SW 1271 (cell line): ENCODE measurements at regions not wholly inside any gene's neighbourhood (a gene's known extent, or its start where the extent isn't known, plus 50 kb on each side); places are given as distances from the start of the nearest gene placed in this dataset.

Experiments
- DNase-seq, 2 experiments: peaks; one replicate each; lab custom pipeline; 2025; lab: John Stamatoyannopoulos, UW

DNA sequence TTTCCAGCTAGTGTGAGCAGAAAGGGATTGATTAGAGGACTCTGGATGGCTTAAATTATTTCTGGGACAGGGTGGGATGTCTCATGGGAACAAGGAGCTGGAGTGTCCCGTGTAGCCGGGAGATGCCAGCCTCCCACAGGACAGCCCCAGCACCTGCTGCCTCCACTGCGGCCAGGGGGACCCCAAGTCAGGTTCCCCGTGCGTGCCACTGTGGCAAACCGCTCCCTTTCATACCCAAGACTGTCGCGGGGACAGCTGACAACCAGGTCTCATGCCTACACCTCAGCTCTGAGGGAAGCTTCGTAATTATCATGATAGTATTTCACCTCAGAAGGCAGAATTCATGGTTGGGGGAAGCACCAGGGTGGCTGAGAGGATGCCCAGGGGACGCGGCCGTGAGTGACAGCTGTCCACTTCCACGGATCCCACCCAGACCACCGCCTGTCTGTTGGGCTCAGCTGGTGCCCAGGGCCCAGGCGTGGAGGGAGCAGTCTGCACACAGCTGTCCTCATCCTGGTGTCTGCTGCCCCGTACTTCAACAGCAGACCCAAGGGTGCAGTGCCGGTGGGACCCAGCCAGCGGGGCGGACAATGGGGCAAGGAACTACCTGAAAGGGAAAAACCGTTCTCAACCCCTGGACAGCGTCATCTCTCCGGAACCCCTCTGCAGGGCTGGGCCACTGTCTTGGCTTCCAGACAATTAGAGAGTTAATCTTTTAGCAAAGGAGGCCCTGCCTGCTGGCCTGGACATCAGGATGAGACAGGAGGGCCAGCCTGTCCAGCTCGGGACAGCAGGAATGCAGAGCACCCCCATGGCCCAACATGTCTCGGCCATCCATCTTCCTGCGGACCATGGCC is 166.9 kb downstream of the OLFM1 start:
- DNase-seq, result no peak

DNA sequence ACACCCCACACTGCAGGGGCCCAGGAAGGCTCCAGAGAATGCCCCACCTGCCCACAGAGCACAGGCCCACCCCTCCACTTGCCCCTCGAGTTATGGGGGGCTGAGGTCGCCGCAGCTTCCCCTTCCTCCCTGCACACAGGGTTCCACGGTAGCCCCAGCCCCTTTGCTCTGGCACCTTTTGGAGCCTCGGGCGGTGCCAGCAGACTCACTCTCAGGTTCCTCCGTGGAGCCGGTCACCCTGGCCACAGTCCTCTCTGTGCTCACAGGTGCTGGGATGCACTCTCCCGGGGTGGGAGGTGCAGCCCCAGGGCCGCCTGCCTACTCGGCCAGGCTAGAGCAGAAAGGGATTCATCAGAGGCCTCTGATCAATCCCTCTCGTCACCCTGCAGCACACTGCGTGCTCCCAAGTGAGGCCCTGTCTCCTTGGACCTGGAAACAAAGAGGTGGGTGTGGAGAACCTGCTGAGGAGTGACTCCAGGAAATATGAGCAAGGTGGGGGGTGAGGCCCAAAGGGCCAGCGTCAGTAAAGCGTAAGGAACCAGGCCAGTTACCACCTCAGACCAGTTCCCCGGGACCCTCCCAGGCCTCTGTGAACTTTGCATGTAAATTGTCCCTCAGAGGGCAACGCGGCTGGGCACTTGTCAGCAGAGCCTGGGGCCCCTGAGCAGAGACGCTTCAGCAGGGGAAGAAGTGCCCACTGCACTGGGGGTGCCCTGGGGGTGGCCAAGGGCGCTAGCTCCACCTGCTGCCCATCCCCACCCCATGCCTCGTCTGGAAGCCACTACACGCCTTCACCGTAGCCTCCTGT is 167.8 kb downstream of the OLFM1 start:
- DNase-seq, result no peak

DNA sequence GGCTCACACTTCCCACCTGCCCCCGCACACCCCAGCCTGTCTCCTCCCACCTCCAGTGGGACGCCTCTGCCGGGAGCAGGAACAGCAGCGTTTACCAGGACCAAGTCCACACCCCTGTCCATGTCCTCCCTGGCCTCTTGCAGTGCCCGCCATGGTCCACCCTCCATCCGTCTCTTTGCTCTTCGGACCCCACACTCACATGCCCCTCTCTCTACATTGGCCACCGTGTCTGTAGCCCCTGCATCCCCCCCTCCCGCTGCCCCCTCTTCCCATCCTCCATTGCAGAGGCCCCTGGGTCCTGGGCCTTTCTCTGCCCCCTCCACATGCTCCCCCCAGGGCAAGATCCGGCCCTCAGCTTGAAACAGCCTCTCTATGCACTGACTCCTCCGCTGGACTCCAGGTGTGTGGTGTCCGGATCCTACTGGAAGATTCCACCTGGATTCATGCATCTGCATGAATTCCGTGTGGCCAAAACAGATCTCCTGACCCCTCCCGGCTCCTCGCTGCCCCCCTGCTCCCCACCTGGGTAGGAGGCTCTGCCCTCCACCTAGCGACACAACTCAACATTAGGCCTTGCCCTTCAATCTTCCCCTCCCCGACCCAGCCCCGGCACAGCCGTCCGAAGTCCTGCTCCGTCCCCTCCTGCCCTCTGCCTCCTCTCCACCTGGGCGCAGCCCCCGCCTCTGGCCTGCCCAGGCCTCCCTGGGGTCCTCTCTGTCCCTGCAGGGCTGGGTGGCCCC is 168.5 kb downstream of the OLFM1 start:
- DNase-seq, result no peak

DNA sequence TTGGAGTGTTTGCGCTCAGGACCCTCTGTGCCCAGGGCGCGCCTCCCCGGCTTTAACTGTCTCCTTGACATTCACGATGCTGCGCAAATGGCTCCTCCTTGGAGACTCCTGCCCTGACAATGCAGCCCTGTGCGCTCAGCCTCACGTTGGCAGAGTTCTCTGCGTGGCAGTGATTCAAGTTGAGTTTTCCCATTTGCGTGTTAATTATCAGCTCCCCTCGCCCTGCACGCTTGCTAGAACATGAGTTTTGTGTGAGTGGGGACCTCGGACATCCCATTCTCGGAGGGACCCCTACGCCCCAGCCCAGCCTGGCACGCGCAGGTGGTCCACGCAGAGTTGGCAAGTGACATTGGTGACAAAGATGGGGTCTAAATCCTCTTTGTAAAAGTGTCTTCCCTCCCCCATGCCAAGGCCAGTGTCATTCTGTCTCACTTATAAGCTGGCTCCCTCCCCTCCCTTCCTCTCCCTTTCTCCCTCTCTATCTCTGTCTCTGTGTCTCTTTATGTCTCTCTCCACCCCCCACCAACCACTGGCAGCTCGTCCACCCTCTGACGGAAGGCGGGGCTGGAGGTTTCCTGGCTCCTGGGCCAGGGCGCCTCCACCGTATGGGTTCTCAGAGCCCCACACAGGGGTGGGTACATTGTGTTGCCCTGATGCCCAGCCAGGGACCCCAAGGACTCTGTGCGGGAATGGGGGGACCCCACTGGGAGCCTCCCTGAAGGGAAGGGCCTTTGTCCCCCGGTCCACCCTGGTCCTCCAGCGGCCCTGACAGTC is 169.3 kb downstream of the OLFM1 start:
- no peak for DNase-seq

DNA sequence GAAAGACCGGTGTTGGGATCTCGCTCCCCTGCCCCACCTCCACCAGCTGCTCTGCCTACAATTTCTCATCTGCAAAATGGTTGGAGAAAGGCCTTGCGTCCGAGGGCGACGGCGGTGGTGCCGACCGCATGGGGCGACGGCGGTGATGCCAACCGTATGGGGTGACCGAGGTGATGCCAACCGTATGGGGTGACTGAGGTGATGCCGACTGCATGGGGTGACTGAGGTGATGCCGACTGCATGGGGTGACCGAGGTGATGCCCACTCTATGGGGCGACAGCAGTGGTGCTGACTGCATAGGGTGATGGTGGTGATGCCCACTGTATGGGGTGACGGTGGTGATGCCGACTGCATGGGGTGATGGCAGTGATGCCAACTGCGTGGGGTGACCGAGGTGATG is 171.0 kb downstream of the OLFM1 start:
- no peak for DNase-seq

DNA sequence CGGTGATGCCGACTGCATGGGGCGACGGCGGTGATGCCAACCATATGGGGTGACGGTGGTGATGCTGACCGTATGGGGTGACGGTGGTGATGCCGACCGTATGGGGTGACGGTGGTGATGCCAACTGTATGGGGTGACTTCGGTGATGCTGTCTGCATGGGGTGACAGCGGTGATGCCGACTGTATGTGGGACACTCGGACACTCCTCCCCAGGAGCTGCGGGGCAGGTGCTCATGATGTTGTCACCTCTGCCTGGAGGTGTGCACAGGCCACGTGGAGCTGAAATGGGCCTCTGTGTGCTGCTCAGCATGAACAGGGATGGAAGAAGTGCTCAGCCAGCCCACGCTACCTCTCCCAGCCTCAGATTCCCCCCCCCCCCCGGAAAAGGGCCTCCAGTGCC is 171.8 kb downstream of the OLFM1 start:
- no peak for DNase-seq

DNA sequence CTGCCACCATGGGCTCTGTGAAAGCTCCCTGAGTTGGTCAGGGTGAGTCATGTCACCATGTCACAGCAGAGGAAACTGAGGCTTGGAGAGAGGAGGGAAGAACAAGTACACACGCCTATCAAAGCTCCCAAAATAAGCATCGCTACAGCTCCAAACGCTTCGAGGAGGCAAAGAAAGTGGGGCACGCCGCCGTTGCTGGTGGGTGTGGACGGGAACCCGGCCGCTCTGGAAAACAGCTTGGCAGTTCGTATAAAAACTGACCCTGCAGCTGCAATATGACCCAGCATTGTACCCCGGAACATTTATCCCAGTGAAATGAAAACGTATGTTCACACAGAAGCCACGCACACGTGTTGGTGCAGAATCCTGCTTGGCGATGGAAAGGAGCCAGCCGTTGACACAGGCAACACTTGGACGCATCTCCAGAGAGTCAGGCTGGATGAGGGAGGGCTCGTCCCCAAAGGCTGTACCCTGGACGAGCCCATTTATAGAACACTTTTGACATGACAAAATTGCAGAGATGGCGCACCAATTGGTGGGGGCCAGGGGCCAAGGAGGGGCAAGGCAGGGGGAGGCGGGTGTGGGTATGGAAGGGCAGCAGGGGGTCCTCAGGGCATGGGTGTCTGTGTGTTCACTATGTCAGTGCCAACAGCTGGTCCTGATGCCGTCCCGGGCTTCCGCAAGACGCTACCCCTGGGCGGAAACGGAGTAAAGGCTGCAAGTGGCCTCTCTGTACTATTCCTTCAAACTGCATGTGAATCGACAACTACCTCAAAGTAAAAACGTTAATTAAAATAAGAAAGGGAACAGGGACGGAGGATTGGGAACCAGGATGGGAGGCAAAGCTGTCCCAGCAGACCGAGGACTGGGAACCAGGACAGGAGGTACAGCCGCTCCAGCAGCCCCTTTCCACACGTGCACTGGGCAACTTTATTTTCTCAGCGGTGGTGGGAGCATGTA is 173.0 kb downstream of the OLFM1 start:
- no peak for DNase-seq

DNA sequence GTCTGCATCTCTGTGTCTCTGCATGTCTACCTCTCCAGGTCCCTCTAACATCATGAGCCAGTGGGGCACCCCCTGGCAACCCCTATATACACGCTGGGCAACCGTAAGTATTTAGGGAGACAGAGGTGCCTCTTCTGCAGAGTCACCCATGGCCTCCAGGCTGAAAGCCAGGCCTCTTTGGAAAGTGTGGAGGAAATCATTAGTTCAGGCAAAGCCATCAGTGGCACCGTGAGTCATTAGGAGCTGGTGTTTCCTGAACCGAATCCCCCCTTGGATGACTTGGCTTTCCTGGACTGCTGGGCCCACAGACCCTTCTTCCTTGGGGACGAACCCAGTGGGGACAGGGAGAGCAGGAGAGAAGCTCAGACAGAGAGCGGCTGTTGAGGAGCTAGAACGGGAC is 174.8 kb downstream of the OLFM1 start:
- no peak for DNase-seq

DNA sequence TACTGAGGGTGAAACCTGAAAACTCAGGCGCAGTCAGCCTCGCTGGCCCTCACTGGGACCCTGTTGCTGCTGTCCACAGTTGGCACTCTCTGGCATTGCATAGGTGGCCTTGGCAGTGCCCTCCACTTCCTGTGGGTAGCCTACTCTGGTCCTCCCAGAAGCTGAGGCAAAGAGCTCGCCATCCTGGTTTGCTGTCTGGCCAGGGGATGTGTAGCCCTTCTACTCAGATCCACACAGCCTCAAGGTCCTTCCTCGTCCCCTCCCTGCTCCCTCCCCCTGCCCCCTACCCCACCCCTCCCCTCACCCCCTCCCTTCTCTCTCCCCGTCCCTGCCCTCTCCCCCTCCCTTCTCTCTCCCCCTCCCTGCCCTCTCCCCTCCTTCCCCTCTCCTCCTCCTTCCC is 176.0 kb downstream of the OLFM1 start:
- DNase-seq, result no peak

DNA sequence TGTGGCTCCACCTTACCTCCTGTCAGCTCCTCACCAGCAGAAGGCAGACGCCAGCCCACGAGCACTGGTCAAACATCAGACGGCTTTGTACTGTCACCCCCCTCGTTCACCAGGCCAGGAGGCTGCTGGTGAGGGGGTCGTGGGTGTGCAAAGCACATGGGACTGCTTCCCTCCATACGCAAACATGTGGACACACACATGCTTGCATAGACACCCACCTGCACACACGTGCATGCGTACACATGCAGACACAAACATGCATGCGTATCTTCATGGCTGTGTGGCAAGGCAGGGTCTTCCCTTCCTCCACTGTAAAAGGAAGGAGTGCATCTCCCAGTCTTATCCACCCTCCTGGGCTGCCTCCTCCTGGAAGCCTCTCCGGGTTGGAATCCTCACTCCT is 178.5 kb downstream of the OLFM1 start:
- DNase-seq, result no peak

DNA sequence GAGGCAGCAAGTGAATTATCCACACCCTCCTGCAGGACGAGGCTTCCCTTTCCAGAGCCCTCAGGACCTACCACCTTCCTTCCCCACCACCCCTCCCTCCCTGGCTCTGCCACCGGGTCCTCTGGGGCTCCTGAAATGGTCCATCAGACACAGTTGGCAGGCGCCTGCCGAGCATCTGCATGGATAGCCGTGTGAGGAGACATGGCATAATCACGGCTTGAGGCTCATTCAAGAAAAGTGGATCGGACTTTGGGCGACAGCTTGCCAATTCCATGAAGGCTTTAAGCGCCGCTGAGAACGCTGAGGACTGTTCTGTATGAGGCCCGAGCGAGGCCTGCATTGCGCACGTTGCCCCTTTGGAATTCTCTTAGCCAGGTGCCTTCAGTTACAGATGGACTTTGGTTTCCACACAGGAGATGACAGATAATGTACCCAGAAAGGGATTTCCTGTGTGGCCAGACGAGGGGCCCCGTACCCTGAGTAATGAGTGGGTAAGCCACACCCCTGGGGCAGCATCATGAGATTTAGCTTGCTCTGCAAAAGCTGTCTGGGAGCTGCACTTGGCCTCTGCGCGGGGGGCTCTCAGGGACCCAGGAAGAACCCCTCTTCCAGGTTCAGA is 179.8 kb downstream of the OLFM1 start:
- no peak for DNase-seq

DNA sequence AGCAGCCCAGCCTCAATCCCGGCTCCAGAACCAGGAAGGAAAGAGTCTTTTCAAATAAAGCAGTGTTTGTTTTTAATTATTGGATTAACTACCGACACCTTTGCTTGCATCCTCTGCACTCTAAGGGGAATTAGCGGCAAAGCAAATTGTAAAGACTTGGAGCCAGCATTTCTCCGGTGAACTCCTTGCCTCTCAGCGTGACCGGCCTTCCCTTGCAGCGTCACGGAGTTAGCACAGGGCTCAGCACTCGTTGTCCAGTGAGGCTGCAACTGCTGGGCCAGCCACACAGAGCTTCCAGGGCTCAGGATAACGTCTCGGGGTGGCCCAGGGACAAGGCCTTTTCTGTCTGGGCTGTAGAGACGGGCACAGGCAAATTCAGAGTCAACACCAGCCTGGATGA is 180.6 kb downstream of the OLFM1 start:
- DNase-seq, result no peak

DNA sequence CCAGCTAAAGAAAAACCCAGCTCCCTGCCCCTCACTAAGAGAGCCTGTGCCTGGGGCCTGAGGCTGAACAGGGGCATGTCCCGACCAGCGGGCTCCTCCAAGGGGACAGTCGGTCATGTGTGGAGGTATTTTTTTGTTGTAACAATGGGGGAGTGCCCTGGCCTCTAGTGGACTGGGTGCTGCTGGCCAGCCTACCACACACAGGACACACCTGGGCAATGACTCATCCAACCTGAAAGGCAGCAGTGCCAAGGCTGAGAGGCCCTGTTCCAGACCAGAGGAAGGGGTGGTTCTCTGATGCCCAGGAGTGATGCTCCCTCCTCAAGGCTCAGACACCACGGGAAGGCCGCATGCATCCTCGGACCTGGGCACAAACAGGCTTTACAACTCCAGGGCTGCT is 181.5 kb downstream of the OLFM1 start:
- DNase-seq, result no peak

DNA sequence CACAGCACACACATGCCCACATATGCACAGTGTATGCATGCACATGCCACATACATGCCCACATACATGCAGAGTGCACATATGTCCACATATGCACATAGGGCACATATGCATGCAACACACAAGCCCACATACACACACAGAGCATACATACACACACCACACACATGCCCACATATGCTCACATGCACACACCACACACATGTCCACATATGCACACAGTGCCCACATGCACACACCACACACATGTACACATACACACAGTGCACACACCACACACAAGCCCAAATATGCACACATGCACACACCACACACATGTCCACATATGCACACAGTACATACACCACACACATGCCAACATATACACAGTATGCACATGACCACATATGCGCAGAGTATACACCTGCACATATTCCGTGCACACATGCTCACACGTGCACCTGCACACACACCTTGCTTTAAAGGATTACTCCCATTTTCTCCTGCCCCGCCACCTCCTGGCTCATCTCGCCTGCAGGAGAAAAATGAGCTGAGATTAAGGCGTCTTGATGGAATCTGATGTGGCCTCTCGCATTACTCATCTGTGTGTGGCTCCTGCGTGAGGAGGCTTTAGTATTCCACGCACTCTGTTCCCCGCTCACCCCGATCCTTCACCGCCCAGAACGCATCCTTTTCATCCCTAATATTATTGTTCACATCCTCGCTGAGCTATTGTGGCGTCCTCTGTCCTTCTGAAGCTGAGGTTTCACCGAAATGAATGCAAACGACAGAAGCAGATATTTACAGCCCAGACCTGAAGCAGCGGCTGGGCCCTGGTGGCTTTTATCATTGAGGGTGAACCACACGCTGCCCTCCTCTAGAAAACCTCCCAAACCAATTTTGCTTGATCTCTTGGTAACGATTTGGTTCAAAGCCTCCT is 182.7 kb downstream of the OLFM1 start:
- no peak for DNase-seq

DNA sequence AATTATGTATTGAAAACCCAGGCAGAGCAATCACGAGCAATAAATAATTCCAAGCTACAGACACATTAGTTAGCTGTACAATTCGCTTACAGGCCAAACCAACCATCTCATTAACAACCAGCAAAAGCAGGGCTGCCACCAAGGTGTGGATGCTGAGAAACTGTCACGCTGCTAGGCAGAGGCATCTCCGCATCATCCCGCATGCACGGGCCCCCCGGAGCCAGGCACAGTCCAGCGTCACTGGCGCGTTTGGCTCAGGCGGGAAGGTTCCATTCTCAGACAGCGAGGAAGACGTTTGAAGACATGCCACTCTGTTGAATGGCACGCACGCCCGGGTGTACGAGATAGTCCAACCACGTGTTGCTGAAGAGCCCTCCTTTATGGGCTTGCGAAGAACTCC is 184.0 kb downstream of the OLFM1 start:
- no peak for DNase-seq

DNA sequence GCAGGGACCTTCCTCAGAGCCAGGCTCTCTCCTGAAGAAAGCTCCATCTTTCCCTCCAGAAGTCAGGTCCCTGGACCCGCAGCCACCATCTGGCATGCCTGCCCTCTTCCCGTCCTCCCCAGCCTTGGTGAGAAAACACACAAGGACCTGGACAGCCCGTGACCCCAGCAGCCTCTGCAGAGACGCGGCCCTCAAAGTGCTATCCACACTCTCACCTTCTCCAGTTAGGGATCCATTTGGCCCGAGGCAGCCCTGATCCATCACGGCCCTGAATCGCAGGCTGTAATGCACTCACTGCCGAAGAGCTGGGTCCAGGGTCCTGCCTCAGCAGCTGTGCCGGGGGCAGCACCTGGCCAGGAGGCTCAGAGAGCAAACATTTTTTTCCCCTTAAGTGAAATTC is 185.1 kb downstream of the OLFM1 start:
- no peak for DNase-seq

DNA sequence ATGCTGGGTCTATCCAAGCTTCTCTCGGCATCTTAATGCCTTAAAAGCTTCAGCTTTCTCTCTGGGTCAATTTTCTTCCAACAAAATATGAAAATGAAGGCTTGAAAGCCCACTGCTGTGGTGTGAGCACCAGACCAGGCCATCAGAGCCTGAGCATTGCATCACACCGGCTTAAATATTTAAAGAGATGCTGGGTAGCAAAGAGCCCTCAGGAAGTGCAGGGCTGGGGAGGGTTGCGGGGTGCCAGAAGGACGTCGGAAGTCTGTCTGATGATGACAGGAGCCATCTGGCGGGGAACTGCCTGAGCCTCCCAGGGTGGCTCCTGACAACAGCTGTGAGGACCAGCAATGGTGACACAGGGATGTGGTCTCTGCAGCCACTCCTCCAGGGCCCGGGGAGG is 185.5 kb downstream of the OLFM1 start:
- no peak for DNase-seq

DNA sequence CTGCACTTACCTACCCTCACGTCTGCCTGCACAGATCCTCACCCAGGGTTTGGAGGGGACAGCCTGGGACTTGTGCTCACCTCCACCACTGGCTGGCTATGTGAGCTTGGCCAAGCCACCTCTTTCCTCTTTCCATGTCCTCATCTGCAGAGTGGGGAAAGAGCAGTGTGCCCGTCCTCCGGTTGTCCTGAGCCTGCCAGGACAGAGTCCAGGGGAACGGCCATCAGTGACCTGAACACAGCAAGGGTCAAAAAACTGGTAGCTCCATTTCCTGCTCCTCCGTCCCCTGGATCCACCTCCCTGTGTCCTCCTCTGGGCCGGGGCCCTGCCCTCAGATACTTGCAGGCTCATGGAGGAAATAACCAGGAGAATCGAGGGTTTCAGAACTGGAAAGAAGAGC is 187.7 kb downstream of the OLFM1 start:
- no peak for DNase-seq

DNA sequence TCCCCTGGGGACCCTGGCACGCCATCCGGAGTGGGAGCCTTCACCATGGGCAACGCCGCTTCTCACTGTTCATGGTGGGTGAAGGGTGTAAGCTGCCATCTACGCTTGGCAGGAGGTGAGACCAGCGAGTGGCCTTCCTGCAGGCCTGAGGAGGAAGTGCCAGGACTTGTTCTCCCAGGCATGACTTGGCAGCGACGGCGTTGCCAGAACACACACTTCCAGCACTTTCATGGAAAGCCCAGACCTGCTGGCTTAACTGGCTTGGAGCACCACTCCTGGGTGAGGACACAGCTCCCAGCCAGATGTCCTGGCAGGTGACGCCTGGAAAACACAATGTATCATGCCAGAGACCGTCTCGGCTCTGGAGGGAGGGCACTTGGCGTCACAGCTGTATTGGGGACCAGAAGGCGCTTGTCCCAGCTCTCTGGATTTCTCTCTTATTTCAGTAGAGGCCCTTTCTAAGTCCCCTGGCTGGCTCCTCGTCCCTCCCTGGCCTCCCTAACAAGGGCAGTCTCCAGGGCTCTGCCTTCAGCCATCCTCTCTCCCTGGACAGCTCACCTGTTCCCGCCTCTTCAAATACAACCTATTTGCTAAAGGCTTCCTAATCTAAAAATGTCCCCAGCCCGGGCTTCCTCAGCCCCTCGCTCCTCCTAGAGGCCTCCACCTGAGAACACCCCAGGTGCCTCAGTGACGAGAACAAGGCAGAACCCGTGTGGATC is 188.3 kb downstream of the OLFM1 start:
- no peak for DNase-seq
